HG03469 (cell line): ENCODE measurements at regions not wholly inside any gene's neighbourhood (a gene's known extent, or its start where the extent isn't known, plus 50 kb on each side); places are given as distances from the start of the nearest gene placed in this dataset.
"Not testable (repeated sequence)": the region's sequence is repeated elsewhere in the genome, so short reads cannot be mapped to it uniquely, and the experiment has no call there.

Source experiments
- ATAC-seq: cut with Tn5 transposase; IDR thresholded peaks from one replicate; pipeline ENCODE4 v1.9.1; 2021; ENCODE audit warnings: mild to moderate bottlenecking, moderate library complexity, moderate number of reproducible peaks; ENCODE audit not compliant: unreplicated experiment

DNA sequence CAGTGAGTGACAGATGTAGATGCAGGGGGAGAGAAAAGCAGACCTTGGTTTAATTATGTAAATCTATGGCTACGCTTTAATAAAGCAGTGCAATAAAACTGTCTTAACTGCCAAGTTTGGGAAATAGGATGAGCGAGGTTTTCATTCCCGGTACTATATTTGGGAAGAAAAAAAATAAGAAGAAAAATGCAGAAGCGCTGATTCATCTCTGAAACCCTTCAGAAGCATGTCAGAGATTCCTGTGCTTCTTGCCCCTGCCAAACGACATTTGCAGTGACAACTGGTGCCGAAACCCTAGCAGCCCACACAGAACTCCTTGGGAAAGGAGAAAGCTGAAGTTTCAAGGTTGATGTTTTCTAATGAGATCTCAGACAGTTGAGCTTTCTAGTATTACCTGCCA lies 380.7 kb downstream of the REEP3 start:
- no peak for ATAC-seq

DNA sequence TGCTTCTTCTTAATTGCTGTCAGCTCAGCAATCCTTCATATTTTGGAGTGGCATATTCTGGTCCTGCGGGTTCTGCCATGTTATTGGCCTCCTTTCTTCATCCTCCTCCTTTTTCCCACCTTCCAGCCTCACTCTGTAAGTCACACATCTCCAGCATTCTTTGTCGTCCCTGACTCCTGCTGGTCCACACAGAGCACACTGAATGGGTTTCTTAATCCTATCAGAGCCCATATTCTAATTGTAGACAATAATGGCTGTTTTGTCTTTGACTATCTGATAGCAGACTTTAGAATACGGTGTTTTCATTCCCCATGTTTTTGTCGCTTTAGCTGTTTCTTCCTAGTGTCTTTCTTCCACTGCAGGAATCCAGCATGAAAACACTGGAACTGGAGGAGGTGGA lies 389.6 kb downstream of the REEP3 start:
- no peak for ATAC-seq

DNA sequence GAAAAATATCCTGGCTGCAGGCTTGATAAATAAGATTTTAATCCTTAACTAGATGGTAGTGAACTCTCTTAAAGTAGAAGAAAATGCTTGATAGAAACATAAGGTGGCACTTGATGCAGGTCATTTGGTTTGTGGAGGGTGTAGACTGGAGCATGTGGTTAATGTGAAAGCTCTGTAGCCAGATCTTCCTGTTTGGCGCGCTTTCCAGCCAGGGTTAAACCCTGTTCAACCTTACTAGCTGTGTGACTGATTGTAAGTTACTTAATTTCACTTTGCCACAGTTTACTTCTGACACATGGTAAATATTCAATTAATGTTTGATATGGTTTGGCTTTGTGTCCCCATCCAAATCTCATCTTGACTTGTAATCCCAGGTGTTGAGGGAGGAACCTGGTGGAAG lies 394.0 kb downstream of the REEP3 start:
- ATAC-seq = no peak

DNA sequence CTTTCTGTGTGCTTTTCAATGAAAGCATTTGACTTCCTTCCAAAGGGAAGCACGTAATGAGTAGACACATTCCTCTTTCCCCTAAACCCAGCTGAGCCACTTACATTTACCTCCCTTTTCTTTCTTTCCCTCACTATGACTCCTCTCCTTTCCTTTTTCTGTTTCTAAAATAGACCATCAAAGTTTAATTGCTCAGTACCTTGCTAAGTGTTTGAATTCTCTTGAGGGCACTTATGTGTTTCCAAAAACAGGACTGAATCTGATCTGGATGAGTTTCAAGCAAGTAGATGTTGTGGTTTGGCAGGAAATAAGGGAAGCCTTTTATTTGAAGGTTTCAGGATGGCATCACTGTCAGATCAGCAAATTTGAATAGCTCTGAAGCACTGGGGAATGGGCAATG lies 396.2 kb downstream of the REEP3 start:
- ATAC-seq = no peak

DNA sequence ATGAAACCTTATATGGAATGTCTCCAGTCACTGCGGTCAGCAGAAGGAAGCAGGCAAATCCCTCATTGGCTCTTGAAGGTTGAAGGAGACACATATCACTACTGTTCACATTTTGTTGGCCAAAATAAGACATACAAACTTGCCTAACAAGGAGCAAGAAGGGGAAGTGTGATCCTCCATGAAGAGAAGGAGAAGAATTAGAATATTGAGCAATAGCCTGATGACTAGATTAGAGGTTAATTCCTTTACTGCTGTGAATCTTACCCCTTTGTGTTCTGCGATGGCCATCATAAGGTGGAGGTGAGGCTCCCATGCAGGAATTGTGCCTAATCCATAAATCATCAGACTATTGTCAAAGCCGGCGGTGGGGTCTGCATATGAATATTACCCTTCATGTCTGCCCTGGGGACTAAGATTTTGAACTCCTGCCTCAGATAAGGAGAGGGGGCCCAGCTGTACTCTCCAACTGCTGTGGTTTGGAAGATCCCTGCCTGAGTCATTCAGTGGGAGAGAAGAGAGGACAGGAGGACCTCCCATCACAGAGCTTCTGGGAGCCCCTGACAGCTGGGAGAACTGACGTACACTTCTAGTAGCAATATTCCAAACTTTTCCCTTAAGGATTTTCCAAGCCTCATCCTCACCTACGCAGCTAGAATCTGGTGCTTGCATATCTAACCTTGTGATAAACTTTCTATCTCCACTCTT lies 398.5 kb downstream of the REEP3 start:
- no peak for ATAC-seq

DNA sequence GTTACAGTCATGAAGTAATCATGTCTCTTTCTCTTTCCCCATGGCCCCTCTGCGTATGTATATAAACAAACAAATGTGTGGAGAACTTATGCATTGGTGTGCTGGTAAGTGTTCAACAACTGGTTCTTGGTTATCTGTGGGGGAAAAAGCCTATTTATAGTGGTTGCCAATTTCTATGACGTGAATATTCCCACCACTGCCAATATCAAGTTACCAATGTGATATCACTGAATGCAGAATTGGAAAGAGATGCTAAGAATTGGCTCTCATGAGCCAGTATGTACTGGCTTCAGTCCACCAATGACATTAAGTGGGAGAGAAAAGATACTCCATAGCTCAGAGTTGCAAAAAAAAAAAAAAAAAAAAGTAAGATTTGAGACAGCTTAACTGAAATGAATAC lies 399.7 kb downstream of the REEP3 start:
- ATAC-seq = no peak

DNA sequence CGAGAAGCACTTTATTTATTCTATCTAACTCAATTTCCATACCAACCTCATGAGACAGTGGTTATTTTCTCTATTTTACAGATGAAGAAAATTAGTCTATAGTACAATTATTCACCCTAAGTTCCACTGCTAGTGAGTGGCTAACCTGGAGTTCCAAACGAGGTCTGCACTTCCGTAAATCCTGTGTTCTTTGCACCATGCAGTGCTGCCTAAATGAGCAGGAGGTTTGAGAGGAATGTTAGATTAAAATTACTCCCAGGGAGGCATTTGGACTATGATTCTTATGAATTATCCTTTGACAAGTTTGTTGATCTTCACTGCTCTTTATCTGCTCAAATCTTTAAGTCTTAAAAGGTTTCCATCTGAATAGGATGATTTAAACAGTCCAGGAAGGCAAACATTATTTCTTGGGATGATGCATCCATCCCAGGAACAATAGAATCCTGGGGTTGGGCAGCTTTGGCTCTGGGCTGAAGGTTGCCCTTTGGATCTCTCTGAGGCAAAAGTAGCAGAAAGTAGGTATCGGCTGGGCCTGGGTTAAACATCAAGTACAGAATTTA lies 400.8 kb downstream of the REEP3 start:
- no peak for ATAC-seq

DNA sequence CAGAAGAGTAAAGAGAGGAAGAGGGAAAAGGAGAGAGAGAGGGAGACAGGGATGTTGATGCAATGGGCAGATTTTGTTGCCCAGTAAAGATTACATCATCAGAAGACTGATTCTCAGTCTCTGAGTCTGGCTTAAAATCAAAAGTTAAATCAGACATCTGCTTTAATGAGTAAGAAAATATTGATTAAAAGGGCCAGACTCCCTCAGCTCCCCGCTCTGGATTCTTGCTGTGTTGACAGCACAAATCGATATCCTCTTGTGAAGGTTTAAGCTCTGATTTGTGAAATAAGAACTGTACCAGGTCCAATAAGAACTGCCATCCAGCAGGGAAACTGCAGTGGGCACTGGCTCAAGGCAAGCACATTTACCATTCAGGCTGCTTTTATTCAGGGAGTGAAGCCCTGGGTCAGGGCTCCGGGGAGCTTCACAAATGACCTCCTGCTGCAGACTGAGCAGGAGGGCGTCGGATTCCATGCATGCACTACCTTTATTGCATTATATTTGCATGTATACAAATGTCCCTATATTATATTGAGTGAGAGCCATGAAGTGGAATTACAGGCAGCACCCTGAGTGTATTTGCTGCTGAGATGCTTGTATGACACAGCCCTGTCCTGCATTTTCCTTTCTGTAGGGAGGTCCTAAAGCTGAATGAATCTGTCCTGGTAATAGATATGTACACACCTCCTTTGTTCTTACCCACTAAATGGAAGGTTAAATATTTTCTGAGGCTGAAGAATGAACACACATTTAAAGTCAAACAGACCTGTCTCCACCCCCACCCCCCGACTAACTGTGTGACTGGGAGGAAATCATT lies 401.5 kb downstream of the REEP3 start:
- ATAC-seq = no peak

DNA sequence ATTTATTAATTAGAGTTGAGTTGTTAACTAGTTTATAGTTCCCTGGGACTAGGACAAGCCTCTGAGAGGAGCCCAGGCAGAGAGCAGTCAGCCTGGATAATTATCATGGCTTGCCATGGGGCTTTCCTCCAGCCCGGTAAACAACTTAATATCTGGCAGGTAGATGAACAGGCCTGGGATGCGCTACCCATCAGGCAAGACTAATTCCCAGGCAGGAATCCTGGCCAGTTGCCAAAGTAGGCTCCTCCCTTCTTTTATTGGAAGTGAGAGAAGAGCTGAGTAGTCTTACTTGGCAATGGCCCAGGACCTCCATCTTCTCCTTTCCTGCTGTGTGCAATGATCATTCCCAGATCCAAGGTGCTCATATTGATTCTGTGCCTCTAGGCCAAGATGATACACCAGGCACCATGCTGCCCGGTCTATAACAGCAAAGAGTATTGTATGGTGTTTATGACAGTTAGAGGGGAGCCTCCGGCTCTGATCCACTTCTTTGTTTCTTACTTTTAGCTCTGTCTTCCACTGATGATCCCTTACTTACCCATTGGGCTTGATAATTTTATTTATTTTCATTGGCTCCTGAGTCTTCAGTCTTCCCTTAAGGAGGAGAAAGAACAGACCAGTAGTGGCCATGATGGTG lies 408.7 kb downstream of the REEP3 start:
- ATAC-seq = no peak

DNA sequence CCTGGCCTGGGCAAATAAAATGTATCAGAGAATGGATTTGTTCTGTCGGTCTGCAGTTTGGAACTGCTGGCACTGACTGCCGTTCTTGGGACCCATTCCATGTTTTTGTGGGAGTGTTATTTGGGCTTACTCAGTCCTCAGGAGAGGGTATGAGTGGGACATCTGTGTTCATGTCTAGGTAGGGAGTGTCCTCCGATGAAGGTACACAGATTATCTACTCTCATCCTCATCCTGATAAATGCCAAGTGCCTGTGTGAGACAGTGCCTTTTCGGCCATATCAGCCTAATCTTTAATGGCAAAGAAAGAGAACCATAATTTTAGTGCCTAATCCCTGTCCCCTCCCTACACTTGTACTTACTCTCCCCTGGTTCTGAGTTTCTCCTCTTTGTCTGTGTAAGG lies 409.4 kb downstream of the REEP3 start:
- ATAC-seq = no peak

DNA sequence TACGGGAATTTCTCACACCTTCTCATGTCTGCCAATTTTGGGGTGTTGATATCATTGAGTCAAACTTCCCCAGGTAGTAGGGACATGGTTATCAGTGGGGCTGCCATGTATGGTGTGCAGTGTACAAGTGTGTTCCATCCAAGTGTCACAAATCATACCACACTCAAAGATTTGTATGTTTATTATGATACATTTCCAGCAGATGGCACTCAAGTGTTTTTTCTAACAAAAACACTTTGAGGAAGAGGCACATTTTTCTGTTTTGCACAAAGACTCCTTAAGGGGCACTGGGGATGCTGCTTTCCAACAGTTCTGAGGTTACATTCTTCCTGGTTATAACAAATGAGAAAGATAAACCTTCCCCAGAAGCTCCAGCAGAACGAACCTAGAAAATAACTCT lies 414.5 kb downstream of the REEP3 start:
- no peak for ATAC-seq

DNA sequence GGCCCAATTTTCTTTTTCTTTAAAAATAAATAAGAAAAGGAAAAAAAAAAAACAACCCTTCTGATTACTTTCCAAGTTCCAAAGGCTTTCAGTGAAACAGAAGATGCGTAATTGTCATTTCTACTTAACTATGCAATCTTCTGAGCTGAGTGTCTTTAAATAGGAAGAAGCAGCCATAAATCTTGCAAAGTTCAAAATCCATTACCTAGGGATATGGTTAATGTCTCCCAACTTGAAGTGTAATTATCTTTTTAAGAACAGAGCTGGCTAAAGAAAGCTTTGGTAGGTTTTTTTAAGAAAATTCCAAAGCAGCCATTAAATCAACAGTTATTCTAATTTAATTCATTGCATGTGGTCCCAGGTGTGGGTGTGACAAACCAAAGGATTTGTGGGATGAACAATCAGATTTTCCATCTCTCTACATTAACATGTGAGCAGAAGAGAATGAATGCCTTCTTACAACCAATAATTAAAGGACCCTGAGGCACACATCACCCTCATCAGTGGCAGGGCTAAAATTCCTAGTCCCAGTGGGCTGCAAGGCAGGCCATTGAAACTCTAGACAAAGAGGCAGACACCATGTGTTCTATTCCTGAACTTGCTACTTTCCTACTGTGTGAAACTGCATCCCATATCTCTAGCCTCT lies 419.2 kb downstream of the REEP3 start:
- no peak for ATAC-seq

DNA sequence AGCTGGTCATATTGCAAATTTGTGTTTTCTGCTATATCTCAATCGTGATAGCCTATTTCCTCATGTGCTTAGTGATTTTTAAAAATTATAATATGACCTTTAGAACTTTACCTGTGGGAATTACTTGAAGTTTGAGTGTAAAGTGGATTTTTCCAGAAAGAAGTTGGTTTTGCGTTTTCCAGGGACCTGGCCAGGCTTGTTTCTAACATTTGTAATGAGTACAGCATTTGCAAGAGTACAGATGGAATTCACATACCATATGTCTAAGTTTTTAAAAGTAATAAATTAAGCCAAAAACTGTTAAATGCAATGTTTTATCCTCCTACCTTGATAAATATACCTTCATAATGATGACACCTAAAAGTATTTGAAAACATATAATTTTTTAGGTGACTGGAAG lies 443.2 kb downstream of the REEP3 start:
- ATAC-seq = no peak

DNA sequence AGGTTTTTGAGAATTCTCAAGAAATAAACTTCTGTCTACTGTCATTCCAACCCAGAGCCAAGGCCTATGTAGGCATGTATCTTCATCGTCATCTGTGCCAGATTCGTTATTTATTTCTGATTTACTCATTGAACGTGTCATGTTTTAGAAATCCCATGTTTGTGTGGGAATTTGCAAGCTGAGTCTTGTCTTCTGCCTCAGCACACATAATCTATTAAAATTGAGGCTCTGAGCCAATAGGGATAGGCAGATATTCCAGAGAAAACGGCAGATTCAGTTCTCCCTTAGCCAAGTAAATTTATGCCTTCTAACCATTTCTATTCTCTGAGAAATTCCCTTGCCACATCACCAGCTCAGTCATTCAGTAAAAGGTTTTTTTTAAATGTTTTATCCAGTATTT lies 444.6 kb downstream of the REEP3 start:
- ATAC-seq = no peak

DNA sequence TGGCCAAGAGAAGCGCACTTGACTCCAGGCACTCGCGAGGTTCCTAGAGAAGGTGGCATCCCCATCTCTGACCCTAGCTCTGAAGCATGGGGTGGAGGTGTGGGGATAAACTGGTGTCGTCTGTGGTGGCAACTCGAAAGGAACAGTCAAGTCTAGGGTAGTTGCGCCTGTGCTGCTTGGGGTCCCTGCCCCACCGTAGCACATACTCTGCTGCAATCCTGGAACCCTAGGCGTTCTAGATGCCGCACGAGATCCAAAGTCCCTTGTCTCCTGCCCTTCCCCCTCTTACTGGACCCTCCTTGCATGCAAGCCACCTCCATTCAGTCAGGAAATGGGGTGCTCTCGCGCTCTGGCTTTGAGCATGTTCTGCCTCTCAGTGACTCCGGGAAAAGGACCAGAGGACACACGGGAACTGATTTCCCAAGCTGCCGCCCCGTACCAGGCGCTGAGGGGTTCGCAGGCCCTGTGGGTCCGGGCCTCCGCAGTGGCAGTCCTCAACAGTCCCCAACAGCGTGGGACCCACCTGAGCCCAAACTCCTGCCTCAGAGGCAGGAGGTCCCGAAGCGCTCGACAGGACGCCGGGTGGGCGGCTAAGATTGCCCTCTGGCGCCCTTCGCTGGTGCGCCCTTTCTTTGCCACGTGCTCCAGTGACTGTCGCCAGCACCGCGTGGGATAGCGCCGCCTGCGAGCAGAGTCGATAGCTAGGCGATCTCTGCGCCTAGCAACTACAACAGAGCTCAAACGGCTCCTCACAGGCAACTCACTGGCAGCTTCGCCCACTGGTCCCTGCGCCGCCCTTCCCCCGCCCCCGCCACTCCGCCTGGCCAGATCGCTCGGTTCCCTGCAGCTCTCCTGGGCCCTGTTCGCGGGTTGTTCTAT lies 452.0 kb downstream of the REEP3 start:
- no peak for ATAC-seq

DNA sequence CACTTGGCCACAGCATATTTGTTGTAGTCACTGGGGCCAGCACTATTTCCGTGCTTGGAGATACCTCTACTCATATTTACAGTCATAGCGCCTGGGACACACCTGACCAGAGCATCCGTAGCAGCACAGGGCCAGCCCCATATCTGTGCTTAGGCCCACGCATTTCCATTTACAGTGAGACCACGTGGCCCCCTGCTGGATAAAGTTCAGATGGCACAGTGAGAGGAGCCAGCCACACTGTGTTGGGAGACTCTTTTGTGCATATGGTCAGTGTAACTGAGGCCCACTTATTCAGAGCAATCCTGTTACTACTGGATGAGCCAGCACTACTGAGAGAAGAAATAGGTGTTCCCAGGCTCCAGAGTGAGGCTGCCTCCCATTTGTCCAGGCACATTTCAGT lies 455.3 kb downstream of the REEP3 start:
- peak; percentile 84 for ATAC-seq

DNA sequence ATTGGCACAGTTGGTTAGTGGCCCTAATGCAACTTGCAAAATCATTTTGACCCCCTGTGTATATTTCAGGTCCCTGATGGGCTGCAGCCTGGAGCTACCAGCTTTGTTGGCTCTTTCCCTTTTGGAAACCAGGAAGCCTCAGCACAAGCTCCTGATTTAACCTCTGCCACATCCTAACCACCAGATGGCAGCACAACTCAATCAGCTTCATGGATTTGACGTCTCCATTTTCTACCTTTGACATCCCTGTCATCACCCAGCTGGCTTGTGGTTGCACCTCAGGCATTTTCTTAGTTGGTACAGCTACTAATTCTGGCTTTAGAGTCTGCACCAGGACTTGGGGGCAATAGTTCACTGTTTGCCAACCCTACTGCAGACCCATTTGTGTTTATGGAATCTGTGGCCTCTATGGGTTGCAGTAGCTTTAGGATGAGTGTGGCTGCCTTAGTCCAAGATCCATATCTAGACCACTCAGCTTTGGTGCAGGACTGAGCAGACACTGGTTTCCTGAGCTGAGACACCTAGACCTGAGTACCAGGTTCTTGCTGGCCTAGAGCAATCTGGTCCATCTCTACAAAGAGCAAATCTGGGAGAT lies 456.2 kb downstream of the REEP3 start:
- ATAC-seq = peak; percentile 67

DNA sequence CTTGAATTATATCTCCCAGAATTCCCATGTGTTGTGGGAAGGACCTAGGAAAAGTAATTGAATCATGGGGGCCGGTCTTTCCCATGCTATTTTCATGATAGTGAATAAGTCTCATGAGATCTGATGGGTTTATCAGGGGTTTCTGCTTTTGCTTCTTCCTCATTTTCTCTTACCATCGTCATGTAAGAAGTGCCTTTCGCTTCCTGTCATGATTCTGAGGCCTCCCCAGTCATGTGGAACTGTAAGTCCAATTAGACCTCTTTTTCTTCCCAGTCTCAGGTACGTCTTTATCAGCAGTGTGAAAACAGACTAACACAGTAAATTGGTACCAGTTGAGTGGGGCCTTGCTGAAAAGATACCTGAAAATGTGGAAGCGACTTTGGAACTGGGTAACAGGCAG lies 459.7 kb downstream of the REEP3 start:
- not testable (repeated sequence) for ATAC-seq

DNA sequence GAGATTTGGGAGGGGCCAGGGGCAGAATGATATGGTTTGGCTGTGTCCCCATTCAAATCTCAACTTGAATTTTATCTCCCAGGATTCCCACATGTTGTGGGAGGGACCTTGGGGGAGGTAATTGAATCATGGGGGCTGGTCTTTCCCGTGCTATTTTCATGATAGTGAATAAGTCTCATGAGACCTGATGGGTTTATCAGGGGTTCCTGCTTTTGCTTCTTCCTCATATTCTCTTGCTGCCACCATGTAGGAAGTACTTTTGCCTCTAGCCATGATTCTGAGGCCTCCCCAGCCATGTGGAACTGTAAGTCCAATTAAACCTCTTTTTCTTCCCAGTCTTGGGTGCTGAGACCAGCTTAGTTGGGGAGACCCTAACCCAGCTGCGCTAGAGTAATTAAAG lies 462.9 kb downstream of the REEP3 start:
- not testable (repeated sequence) for ATAC-seq

DNA sequence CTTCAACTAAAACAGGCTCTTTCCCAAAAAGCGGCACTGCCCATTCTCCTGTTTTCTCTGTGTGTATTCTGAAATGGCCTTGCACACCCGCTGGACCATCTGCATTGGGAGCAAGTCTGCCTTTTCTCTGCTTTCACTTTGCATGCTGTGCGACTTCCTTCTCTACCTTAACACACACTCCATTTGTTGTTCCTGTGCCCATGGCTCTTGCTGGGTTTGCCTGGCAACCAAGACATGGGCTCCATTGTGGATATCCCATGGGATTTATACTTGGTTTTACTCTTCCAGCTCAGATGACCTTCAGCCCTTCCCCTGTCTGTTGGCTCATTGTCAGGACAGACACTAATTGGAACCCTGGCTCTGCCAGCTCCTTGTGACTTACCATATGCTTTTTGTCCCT lies 465.3 kb downstream of the REEP3 start:
- no peak for ATAC-seq
